HG02623 (cell line): ENCODE measurements at regions not wholly inside any gene's neighbourhood (a gene's known extent, or its start where the extent isn't known, plus 50 kb on each side); places are given as distances from the start of the nearest gene placed in this dataset.
A peak's percentile ranks its signal among the peaks of the same experiment; 100 is the strongest.
"Not testable (repeated sequence)": the region's sequence is repeated elsewhere in the genome, so short reads cannot be mapped to it uniquely, and the experiment has no call there.

ENCODE experiments used
- ATAC-seq: cut with Tn5 transposase; IDR thresholded peaks from one replicate; pipeline ENCODE4 v1.9.1; 2021; ENCODE audit warnings: moderate library complexity; ENCODE audit not compliant: unreplicated experiment

- no peak for ATAC-seq
Observed at GRCh38 chr5:153939101-153939500, 99.6 kb downstream of the FAM114A2 start.

GRCh38 chr5:153938191-153938842, 100.4 kb downstream of the FAM114A2 start:
- ATAC-seq: no peak

- no peak for ATAC-seq
Observed at GRCh38 chr5:153937661-153938060, 101.0 kb downstream of the FAM114A2 start.

GRCh38 chr5:153935151-153935550, 103.6 kb downstream of the FAM114A2 start:
- ATAC-seq: not testable (repeated sequence)

GRCh38 chr5:153926201-153926600, 112.5 kb downstream of the FAM114A2 start:
- ATAC-seq: no peak

GRCh38 chr5:153919161-153919560, 119.5 kb downstream of the FAM114A2 start:
- ATAC-seq: no peak

- no peak for ATAC-seq
Observed at GRCh38 chr5:153907170-153907775, 131.4 kb downstream of the FAM114A2 start.

- no peak for ATAC-seq
Observed at GRCh38 chr5:153905219-153905618, 133.5 kb downstream of the FAM114A2 start.

- no peak for ATAC-seq
Observed at GRCh38 chr5:153903321-153903720, 135.4 kb downstream of the FAM114A2 start.

- ATAC-seq: no peak
Observed at GRCh38 chr5:153902016-153902415, 136.7 kb downstream of the FAM114A2 start.

- no peak for ATAC-seq
Observed at GRCh38 chr5:153901449-153901848, 137.3 kb downstream of the FAM114A2 start.

- ATAC-seq: no peak
Observed at GRCh38 chr5:153900703-153901395, 137.9 kb downstream of the FAM114A2 start.

- ATAC-seq: no peak
Observed at GRCh38 chr5:153899746-153900145, 139.0 kb downstream of the FAM114A2 start.

GRCh38 chr5:153896701-153897100, 142.0 kb downstream of the FAM114A2 start:
- ATAC-seq: peak; percentile 97

GRCh38 chr5:153896117-153896516, 142.6 kb downstream of the FAM114A2 start:
- ATAC-seq: no peak

GRCh38 chr5:153895266-153895665, 143.4 kb downstream of the FAM114A2 start:
- ATAC-seq: no peak

- ATAC-seq: no peak
Observed at GRCh38 chr5:153893817-153894216, 144.9 kb downstream of the FAM114A2 start.

- no peak for ATAC-seq
Observed at GRCh38 chr5:153891394-153891793, 147.3 kb downstream of the FAM114A2 start.

GRCh38 chr5:153888781-153889180, 149.9 kb downstream of the FAM114A2 start:
- ATAC-seq: no peak

- ATAC-seq: no peak
Observed at GRCh38 chr5:153885141-153885540, 153.6 kb downstream of the FAM114A2 start.

GRCh38 chr5:153884612-153884957, 154.1 kb downstream of the FAM114A2 start:
- no peak for ATAC-seq
